GM18498 (cell line): ENCODE measurements at regions not wholly inside any gene's neighbourhood (a gene's known extent, or its start where the extent isn't known, plus 50 kb on each side); places are given as distances from the start of the nearest gene placed in this dataset.

Experiments
- ATAC-seq: cut with Tn5 transposase; IDR thresholded peaks from one replicate; pipeline ENCODE4 v1.9.1; 2021; ENCODE audit warnings: mild to moderate bottlenecking, moderate library complexity; ENCODE audit not compliant: unreplicated experiment

DNA sequence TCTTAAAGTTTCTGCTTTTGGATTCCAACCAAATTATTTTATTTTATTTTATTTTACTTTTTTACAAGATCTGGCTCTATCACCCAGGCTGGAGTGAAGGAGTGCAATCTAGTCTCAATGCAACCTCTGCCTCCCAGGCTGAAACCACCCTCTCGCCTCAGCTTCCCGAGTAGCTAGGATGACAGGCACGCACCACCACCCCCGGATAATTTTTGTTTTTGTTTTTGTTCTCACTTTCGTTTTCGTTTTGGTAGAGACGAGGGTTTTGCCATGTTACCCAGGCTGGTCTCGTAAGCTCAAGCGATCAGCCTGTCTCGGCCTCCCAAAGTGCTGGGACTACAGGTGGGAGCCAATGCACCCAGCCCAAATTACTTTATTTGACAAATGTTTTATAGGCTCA is 219.8 kb downstream of the ETS1 start:
- ATAC-seq = no peak

DNA sequence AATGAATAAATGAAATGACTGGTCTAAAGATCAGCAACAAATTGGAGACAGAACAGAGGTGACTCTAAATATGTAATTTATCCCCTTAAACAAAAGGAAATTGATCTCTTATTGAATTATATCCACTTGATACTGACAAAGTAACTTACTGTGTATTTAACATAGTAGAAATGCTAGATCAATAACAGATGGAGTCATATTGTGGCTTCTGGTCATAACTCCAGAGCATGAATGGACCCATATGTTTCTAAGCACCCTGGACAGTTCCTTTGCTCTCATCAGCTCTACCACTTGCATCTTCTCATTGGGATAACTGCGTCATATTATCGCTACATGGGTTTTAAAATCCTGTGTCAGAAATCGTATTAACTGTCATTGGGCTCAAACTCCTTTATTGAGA is 222.3 kb downstream of the ETS1 start:
- no peak for ATAC-seq

DNA sequence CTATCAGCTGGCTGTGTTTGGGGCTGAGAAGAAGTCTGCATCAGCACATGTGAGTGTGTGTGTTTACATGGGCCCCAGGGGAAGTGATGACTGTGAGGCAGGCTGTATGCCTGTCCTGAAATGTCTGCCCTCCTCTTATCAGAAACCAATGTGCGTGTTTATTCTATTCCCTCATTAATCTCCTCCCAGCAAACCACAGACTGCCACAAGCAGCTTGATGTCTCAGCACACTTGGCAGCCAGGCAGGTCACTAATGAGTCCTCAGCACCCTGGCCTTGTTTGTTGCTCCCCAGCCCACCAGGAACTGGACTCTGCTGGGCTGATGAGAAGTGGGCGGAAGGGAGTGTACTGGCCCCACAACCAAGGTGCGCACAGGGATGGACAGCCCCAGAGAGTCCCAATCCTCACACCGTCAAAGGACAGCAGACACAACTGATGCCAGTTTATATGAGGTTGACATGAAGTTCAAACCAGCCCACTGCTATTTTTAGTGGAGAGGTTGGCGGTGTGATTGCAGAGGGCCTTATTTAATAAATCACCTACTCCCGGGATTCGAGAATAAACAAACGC is 225.8 kb downstream of the ETS1 start:
- ATAC-seq = no peak

DNA sequence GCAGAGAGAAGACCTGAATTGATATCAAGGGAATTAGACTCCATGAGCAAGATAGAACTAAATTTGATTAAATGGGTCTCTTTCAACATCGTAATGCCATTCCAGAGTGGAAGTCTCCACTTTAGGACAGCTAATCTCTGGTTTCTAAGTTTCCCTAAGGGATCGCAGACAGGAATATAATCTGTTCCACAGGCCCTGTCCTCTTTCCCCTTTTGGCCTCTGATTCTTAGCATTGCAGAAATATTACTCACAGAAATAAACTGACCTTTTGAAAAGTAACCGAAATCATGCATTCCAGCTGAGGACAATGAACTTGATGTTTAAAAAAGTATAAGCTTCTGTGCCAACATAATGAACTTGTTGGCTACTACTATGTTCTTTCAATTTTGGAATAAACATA is 227.8 kb downstream of the ETS1 start:
- no peak for ATAC-seq

DNA sequence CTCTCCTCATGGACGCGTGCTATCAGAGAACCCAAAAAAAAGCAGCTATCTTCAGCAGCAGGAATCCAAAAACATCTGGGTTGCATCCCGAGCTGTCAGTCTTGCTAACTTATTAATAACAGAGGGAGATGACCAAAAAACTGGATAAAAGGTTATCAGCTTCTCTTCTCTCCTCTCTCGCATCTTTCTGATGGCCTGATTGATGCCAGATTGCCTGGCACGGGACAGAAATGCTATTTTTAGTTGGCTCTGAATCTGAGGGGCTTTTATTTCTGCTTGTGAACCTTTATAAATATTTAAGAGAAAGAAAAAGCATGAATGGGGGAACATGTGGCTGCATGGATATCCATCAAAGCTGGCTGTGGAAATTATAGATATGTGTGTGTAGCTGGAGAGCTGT is 230.3 kb downstream of the ETS1 start:
- ATAC-seq = no peak

DNA sequence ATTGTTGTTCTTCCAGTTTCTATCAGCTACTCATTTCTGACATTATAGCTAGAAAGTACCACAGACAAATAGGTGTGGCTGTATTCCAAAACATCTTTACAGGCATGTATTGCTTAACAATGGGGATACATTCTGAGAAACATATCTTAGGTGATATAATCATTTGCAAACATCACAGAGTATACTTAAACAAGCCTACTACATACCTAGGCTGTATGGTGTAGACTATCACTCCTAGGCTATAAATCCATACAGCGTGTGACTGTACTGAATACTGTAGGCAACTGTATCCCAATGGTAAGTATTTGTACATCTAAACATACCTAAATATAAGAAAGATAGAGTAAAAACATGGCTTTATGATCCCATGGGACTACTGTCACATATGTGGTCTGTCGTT is 231.8 kb downstream of the ETS1 start:
- ATAC-seq = no peak

DNA sequence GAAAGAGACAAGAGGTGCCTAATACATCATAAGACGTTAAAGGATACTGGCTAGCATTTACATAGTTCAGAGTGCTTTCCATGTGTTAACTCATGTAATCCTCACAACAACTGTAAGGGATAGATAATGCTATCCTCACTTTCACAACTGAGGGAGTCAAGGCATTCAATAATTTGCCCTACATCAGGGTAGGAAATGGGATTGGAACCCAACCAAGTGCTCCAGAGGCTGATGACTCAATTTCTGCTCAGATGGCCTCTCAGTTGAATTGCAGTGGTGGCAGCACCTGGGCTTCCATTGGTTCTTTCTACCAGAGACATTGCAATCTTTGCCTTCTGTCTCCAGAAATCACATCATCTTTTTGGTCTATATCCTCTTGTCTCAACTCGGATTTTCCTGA is 232.9 kb downstream of the ETS1 start:
- no peak for ATAC-seq

DNA sequence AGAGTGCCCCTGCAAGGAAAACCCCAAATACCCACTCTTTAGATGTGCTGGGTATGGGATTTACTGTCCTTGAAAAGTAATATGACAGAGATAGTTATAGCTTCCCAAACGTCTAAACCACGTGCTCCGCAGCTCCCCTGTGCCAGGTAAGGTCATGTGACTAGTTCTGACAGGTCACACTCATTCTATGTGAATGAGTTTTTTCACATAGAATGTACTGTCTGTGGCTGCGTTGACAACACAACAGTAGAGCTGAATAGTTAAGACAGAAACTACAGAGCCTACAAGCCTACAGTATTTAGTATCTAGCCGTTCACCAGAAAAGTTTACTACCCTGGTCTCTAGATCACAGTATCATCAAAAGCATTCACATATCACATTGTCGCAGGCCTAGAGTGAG is 236.2 kb downstream of the ETS1 start:
- no peak for ATAC-seq

DNA sequence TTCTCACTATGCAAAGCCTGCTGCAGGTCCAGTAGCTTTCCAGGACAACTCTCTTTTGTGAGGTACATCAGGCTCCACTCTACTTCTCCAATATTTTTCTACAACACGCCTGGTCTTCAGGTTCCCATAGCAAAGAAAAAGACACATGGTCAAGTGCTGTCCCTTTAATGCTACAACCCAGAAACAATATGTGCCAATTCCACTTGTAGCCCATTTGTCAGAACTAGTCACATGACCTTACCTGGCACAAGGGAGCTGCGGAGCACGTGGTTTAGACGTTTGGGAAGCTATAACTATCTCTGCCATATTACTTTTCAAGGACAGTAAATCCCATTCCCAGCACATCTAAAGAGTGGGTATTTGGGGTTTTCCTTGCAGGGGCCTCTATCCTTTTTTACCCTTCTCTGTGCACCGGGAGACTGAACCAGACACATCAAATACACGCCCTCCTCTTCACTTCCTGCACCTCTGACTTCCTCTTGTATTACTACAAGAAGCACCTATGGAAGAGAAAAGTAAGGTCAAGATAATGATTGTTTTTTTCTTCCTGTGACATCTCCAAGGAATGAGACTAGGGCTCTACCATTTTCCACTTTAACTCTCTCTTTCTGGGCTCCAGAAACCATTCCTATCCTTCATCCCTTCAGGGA is 237.6 kb downstream of the ETS1 start:
- ATAC-seq = no peak

DNA sequence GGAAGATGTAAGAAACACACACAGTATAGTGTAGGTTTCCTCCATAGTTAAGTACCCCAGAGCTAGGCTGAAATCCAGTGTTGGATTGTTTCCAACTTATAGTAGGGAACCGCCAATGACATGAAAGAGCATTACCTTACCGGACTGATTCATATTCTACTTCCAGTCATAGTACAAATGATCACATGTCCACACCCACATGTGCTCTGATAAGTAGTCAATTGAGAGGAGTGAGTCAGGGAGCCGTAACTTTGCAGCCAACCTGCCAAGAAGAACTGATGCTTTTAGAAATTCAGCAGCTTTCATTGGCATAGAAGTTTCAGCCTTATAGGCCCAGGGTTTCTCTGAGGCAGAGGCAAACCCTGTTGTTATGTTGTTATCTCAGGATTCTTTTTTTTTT is 240.6 kb downstream of the ETS1 start:
- no peak for ATAC-seq

DNA sequence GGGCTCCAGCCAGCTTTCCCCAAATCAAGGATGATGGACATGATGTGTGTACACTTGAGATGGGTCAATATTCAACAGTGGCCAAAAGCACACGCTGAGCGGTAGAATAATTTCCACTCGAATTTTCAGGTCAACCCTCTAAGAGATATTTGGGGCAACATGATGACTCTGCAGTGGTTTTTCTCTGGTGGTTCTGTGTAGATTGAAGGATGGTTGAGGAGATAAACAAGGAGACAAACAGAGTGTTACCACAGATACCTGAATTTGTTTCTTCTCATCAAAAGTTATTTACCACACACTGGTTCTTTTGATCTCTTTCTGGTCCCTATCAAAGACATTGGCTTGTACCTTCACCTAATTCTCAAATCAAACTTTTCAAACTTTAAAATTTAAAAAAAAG is 242.0 kb downstream of the ETS1 start:
- ATAC-seq = no peak

DNA sequence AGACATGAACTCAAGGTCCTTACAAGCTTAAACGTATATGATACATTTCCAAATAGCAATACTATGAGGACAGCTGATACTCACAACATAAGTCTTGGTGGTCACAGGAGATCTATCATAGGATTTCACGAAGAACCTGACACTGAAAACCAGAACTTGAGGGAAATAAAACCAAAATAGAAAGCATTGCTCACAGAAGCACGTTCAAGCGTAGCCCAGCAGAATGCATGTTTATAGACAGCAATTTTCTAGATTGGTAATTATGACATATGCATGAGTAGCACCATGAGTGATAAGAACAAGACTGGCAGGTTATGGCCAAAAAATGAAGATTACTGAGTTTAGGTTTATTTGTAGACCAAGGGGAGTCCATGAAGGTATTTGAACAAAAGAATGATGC is 243.5 kb downstream of the ETS1 start:
- no peak for ATAC-seq

DNA sequence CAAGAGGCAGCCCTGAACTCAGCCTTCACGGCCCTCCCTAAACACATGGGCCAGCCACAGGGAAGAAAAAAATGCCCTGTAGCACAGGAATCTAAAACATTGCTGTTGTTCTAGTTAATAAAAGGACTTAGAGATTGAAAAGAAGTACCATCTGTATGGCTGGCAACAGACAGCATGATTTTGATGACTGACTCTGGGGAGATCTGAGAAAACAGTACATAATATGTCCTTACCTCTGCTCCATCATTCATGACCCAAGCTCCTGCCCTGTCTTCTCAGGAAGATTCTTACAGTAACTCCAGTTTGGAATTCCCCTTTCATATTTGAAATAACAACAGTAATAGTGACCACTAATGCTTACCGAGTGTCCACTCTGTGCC is 244.2 kb downstream of the ETS1 start:
- peak; percentile 15 for ATAC-seq

DNA sequence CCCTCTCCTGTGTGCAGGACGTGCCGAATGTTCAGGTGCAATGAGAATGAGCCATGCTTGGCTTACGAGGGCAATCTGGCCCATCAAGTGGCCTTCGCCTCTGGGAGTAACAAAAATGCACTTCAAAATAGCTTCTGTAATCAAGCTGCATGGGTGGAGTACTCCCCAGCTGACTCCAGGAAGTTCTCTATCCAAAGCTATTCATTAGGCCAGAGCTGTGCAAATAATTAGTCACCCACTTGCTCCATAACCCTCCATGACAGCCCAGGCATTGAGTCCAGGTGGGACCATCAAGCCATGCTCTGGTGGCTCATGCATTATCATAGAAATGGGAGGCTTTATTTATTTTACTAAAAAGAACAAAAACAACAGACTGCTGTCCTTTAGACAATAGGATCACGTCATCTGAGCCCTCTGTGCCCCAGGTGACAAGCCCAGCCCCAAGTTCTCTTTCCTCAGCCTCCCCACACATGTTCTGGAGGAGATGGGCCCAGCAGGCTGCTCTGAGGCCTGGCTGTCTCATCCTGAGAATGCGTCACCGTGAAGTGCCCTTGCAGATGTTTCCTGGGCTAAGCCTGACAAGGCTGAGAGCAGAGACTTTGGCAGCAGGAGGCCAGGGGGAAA is 244.7 kb downstream of the ETS1 start:
- ATAC-seq = peak; percentile 82

DNA sequence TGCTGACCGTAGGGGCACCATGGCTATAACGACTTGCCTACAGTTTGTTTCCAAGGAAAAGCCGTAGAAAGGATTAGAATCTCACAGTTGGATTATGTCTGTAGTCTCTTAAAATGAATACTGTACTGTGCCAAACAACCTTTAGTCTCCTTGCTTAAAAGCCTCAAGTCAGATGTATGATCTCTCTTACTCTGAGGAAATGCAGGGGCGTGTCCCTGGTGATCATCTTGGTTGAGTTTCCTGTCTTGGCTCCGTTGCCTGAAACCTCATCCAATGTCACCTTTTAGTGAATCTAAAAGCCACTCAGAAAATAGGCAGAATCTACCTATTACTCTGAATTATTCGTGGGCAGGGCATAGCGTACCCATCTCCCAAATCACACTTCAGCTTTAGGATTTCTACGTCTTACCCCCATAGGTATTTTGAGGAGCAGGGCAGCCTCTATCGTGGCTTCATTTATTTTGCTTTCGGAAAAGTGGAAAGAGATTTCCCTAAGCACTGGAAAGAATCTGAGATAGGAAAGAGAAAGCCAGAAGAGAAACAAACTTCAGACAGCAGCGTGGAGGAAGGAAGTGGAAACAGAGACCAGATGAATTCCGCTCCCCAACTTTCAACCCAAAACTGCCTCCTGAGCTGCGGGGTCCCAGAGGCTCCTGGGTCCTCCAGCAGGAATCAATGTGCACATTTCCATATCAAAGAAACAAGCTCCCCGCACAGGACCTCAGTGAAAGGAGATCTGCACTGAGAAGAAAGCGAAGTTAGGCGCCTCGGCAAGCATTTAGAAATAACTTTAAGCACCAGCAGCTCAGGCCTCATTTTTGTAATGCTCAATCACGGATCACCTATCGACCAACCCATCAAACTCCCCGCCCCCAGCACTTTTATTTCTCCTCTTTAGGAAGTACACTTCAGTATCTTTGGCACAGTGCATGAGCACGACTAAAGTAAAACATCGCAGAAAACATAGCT is 245.8 kb downstream of the ETS1 start:
- ATAC-seq = no peak

DNA sequence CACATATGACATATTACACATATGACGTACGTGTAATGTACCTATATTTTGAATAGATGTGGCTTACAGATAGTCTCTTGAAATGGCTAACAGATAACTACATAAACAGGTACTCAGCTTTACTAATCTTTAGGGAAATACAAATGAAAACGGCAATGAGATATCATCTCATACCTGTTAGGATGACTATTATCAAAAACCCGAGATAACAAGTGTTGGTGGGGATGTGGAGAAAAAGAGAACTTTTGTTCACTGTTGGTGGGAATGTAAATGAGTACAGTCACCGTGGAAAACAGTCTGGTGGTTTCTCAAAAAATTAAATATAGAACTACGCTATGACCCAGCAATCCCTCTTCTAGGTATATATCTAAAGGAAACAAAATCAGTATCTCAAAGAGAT is 247.6 kb downstream of the ETS1 start:
- ATAC-seq = no peak

DNA sequence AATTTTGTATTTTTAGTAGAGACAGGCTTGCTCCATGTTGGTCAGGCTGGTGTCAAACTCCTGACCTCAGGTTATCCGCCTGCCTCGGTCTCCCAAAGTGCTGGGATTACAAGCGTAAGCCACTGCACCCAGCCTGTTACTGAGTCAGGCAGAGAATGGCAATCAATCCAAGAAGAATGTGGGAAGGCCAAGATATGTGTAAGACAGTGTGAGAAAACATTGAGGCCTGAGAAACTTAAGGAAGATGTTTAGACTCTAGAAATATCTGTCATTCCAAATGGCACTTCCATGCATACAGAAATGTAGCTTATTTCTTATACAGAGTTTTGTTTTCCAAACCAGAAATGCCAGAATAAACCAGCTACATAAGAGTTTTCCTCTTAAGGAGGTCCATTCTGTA is 248.5 kb downstream of the ETS1 start:
- no peak for ATAC-seq

DNA sequence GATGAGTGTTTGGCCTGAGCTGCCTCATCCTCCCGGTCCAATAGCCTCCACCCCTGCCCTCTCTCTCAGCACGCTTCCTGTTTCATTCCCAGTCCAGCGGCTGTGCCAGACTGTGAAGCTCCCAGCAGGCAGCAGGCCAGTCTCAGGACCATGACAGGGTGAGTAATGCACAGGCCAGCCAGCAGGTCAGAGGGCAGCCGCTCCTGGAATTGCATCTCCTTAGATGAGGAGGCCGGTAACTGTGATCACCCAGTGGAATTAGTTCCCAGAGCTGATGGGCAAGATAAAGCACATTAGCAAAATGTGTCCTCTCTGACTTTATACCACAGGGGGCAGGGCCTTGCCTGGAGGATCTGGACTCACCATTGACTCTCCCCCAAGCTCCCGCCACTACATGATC is 251.2 kb downstream of the ETS1 start:
- no peak for ATAC-seq

DNA sequence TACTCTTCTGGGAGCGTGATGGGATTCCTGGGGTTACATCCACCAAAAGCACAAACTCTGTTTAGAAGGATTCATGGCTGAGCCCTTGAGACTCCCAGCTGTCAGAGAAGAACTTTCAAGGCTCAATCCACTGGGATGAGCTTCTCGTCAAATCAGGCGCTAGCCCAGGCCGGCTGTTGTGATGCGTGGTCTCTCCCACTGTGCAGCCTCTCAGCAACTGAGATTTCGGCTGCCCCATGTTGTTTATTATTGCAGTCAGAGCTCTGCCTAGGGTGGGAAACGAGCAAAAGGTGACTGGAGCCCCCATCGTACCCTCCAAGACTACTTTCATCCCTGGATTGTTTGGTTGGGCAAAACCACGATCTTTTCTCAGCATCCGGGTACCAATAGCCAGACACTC is 251.6 kb downstream of the ETS1 start:
- no peak for ATAC-seq

DNA sequence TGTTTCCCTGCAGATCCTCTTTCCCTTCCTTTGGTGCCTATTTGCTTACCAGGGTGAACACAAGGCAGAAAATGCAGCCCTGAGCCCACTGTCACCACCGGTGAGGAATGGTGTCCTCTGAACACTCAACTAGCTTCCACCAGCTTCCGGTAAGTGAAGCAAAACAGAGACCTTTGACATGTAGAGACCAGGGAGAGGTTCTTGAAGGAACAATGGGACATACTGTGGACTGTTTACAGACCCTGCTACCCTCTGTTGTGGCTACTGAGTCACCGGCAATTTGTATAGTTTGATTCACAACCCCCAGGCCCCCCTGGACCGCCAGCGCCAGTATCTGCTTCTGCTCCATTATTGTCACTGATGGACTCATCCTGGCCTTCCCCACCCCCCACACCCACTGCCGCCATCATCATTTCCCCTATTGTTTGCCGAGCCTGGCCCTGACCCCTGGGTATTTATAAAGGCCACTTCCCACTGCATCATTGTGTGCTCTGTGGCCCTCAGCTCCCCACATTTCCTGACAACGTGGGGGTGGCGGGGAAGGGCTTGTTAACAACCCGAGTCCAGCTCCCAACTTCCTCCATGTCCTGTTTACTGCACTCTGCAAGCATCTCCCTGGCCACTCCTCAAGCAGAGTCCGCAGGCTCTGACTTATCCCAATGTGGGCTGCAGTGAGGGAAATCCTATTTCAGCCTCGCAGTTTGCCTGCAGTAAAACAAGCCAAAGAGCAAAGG is 252.9 kb downstream of the ETS1 start:
- ATAC-seq = no peak

DNA sequence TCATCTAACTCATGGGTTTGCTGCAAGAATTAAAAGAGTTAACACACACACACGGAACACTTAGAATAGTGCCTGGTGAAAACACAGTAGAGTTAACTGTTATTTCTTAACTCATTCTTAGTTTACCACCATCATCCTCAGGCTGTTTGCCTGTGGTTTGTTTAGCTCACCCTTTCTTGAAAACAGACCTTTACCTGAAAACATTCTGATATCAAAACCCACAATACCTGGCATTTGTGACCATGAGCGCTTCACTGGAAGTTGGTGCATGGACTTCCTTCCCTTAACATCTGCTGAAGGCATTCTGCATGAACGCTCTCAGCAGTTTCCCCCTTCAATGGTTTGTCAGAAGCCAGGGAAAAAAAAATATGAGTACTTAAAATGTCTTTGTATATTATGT is 256.0 kb downstream of the ETS1 start:
- ATAC-seq = no peak
